Myocyte (in vitro differentiated cells): ENCODE measurements at regions not wholly inside any gene's neighbourhood (a gene's known extent, or its start where the extent isn't known, plus 50 kb on each side); places are given as distances from the start of the nearest gene placed in this dataset.
A peak's percentile ranks its signal among the peaks of the same experiment; 100 is the strongest.

Experiments
- DNase-seq: peaks from one replicate; pipeline ENCODE4 v3.0.0-alpha.2; 2012; ENCODE audit warnings: low read depth

DNA sequence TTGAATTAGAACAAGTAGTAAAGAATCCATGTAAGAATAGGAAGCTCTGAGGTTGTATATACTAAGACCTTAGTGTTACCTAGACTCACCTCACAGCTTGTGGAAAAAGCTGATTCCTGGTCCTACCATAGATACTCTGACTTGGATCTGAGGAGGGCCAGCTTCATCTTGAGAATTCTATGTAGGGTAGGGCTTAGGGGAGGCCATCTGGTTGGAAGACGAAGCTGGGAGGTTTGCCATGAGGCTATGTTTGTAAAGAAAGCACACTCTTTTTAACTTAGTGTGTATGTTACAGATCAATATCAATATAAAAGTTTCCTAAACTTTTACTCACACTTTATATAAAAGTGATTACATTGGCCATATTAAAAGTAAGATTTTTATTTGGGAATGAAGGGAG, 77.1 kb upstream of the GALNT5 start:
- DNase-seq: no peak

DNA sequence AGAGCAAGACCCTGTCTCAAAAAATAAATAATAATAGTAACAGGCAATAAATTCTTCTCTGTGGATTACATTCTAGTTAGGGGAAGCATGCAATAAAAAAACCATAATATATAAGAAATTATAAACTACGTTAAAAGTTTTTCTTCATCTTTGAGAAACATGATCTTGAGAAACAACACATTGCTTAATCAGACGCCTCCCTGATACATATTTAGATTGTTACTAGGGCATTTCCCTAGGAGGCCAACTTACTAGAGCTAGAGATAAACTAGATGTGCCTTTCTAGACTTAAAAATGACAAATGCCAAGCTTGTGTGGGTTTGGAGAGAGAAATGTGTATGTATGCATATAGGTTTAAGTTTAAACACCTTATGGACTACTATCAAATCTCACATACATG, 76.3 kb upstream of the GALNT5 start:
- DNase-seq: no peak

DNA sequence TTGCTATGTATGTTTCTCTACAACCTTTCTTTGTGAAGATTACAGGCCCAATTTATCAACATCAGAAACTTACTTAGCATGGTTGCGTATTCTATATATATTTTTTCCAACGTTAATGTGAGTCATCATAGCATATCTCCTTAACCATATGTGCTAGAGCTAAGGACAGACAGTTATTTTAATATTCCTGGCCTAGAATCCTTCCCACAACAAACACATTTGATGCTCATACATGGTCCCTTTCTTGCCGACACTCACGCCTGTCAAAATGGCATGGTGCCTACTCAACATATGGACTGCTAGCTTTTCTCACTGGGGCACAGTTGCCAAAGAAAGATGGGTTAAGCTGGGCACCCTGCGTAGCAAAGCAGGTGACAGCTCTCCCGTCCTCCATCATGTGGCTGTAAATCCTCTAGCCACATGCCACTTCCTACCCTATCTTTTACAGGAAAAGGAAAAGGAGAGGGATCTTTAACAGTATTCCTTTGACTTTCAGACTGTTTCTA, 75.2 kb upstream of the GALNT5 start:
- DNase-seq: no peak

DNA sequence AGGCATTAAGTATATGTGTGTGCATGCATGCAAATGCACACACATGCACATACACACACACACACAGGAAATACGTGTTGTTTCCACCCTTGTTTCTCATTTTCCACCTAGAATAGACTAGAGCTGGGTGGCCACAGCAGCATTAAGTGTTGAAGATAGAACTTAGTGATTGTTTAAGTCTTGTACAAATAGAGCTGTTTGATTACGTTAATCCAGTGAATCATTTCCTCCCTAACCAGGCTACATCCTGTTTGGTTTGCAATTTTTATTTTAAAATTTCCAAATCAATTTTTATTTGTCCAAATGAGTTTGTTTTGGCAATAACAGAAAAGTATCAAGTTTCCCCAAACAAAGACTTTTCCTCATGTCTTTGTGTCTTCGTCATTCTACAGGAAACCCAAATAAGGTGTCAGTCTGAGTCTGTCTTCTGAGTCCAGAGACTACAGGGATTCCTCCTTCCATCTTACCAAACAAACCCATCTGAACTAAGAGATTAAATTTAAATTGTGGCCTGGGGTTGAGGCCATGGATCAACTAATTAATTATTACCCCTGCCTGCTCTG, 74.6 kb upstream of the GALNT5 start:
- peak; percentile 66 for DNase-seq

DNA sequence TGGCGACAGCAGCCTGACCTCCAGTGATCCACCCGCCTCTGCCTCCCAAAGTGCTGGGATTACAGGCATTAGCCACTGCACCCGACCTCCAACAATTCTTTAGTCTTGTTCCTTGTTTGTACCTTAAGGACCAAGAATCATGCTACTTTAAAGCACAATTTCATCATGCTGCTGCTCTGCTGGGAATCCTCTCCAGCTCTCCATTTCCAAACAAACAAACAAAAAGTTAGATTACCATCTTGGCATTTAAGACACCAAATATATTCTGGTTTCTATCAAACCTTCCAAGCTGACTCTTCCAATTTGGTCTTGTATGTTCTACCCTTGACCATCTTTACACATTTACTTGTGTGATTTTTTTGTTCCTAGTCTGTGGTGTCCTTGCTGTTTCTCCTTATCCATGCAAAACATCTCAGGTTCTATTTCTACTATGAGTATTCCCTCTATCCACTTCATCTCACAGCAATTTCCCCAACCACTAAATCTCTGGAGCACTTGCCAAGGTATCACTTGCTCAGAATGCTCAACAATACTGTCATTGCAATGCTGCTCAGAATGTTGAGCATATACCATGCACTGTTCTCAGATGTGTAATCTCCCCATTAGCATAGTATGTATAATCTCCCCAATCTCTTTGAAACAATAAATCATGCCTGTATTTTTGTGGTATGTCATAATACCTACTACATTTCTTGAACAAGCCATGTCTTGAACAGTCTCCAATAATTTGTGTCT, 73.2 kb upstream of the GALNT5 start:
- no peak for DNase-seq

DNA sequence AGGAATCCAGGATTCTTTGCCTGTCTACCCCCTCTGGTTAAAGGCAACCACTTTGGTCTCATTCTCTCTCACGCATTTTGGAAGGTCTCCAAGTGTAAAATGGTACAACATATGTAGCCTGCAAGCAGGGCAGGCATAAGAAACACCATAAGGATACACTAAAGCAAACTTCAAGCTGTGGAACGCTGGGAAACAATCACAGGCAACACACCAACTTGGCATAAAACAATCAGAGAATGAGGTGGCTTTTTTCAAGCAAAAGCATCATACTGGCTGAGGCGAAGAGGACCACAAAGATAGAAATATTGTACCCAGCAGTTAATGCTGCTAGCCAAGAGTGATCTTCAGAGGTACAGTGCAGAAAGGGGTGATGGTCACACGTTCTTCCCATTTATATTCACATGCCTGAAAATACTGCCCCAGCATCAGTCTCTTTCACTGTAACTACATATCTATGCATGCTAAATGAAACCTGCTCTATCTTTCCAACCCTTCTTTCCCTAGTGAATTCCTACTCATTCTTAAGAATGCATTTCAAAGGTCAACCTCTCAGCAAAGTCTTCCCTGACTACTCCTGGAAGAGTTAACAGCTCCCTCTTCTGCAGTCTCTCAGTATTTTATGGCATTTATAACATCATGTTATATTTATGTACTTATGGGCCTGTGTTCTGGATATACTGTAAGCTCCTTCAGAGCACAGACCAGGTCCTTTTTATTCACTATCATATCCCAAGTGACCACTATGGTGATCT, 71.9 kb upstream of the GALNT5 start:
- DNase-seq: no peak

DNA sequence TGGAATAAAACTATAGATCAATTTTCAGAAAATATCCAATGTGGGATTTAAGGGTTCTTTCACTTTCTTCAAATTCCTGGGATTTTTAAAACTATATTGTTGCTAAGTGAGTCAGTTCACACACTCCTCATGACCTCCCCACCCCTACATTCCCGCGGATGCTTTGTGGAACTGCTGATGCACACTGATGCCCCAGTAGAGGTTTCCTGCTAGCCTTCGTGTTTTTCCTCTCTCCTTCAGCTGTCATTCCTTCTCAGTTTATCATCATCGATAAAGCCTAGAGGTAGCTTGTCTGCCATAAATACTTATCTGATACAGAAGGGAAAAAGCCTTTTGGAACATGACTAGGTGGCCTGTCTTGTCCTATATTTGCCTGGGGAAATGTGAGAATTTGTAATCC, 67.4 kb upstream of the GALNT5 start:
- peak; percentile 61 for DNase-seq

DNA sequence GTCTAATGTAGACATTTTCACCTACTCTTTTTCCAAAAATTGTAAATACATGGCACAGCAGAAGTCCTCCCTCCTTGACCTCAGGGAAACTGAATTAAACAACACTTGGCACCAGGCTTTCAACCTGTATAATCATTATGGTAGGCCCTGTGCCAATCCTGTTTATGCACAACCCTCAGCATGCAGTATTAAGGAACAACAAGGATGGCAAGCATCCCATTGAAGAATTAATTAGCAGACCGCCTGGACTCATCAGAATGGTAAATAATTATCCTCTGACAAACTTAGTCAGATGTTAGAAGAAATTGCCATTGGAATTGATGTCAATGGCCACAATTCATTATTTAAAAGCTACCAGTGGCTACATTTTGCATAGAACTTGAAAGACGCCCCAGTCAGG, 66.3 kb upstream of the GALNT5 start:
- no peak for DNase-seq

DNA sequence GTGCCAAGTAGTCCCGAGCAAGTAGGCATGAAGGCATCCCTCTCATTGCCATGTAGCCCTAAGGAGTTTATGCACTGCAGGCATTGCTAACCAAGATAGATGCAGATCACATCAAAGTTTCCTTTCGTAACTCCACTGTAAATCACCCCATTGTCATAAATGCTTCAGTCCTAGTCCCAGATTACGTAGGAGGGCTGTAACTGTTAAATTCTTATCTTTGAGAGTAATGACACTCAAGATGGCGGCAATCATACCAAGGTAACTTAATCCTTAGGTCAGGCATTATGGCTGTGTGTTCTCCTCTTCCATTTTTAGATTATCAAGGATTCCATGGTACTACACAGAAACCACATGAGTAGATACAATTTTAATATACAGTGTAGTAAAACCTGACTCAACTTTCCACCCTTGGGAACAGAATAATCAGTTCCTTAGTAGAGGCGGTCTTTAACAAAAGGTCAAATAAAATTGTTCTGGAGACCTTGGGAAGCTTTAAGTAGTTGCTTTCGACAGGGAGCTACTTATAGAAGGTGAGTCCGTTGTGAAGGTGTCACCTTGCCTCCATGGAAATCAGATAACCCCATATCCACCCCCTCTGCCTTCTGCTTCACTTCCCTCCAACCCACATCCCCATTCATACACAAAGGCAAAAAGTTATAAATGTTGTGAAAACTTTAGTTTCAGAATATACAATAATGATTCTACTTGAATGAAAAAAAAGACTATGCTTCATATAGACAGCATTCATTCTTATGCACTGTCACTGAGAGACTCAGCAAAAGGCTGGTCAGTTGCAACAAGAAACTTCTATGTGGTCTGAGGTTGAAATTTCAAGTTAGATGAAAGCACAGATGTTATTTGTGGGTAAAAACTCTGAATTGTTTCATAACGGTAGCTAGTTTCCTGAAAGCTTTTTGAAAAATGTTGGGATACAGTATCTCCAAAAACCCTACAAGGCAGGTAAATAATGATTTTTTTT, 64.8 kb upstream of the GALNT5 start:
- peak; percentile 36 for DNase-seq

DNA sequence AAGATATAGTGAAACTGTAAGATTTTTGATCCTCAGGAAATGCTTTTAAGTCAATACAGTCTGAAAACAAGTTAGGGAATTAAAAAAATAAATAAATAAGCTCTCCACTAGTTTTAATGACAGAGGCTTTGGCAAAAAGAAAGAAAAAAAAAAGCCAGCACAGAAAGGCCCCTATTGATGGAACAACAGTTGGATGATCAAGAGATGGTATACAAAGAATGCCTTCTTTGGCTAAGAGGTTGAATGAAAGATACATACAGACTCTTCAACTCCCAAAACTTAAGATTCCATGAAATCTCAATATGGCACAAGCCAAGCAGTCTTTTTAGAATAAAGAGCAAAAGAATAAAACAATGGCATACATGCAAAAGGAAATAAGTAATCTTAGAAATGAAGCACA, 64.0 kb upstream of the GALNT5 start:
- no peak for DNase-seq

DNA sequence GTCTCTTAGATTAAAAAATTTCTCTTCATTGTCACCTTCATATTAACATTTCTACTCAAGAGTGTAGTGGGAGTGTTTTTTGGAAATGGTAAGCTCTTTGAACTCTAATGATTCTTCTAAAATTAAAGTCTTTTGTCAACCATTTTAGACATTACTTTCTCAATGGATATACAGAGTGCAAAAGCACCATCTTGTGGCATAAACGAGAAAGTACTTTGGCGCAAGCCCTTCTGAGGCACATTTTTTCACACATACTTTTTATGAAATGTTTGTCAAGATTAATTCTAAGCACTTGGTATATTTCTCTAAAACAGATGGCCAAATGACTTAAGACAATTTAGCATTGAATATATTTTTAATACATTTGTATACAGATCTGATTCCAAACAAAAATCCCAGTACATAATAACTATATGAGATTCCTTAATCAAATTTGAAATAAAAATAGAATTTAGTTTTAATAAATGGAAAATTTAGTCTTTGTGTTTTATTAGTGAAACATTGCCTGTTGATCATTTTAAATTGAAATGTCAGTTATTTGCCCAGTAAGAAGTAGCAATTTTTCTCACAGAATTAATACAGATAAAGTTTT, 63.3 kb upstream of the GALNT5 start:
- DNase-seq: peak; percentile 70

DNA sequence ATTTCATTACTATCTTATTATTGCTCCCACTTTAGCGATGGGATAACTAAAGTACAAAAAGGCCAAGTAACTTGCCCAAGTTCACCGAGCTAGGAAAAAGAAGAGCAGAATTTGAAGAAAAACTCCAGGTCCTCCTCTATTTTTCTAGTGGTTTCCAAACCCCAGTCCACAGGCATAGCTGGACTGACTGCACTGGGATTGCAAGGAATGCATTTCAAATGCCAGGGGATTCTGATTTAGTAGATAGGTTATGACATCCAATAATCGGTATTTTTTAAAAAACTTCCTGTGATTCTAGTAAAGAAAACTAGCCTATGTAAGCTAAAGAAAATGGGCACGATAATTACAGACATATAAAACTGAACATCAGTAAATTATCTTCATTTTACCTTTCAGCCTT, 62.7 kb upstream of the GALNT5 start:
- no peak for DNase-seq

DNA sequence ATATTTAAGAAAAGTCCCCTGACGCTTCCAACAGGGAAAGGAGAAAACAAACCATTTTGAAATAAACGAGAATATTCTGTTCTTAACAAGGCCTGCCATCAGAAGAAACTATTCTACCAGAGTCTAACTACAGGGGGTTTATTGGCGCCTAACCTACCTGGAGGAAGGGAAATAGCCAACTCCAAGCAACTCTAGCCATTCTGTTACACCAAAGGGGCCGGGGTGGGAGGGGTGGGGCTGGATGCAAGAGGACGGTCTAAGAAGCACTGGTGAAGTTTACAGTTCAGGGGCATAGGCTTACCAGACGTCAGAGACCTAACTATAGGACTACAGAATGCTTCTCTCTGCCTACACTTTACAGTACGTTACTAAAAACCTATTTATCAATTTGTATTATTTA, 60.5 kb upstream of the GALNT5 start:
- DNase-seq: no peak

DNA sequence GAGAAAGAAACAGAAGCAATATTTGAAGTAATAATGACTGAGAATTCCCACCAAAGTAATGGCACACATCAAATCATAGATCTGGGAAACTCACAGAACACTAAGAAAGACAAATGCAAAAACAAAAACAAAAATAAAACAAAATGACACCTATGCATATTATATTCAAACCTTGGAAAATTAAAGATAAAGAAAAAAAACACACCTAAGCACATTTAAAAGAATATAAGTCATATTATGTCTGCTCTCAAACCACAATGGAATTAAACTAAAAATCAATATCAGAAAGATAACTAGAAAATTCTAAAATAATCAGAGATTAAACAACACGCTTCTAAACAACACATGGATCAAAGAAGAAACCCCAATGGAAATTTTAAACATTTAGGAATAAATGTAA, 59.7 kb upstream of the GALNT5 start:
- DNase-seq: no peak

DNA sequence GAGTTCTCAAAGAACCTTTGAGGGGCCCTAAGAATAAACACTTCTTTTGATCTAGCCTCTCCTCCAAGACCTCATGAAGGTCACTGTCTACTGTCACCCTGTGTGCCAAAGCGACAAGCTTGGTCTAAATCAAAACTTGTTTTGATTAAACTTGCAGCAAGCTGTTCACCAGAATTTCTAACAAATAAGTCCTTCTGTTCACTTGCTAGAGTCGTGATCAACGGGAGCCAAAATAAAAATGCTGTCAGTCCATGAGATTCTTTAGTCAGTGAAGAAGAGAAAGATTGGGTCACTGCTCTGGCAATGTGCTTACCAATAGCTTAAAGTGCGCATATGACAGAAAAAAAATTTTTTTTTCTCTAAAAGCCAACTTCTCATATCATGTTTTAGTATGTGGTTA, 53.9 kb upstream of the GALNT5 start:
- DNase-seq: no peak

DNA sequence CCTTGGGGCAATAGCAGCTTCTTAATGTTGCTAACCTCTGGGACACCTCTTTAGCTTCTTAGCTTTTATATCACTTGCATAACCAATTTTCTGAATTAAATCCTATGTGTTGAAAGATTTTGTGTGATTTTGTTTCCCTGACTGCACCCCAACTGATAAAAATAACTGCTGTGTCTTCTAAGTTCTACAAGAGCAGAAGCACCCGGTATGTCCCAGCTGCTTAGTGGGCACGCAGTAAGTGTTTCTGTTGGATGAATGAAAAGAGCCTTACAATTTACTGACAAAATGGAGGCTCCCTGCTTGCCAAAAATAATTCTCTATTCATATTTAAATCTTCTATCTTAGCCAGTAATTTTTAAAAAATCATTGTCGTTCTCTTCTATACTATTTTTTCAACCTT, 53.1 kb upstream of the GALNT5 start:
- no peak for DNase-seq

DNA sequence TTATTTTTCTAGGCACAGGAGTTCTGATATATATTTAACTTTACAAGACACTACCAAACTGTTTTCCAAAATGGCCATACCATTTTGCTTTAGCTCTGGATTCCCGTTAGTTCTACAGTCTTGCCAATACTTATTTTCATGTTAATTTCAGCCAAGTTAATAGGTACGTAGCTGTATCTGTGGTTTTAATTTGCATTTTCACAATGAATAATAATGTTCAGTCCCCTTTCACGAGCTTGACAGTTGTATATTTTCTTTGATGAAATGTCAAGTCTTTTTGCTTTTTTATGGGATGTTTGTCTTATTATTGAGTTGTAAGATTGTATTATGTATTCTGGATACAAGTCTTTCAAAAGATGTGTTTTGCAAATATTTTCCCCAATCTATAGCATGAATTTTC, 50.6 kb upstream of the GALNT5 start:
- no peak for DNase-seq
